ENCODE measurements at regions not wholly inside any gene's neighbourhood (a gene's known extent, or its start where the extent isn't known, plus 50 kb on each side); places are given as distances from the start of the nearest gene placed in this dataset.
"Not testable (repeated sequence)": the region's sequence is repeated elsewhere in the genome, so short reads cannot be mapped to it uniquely, and the experiment has no call there.

DNA sequence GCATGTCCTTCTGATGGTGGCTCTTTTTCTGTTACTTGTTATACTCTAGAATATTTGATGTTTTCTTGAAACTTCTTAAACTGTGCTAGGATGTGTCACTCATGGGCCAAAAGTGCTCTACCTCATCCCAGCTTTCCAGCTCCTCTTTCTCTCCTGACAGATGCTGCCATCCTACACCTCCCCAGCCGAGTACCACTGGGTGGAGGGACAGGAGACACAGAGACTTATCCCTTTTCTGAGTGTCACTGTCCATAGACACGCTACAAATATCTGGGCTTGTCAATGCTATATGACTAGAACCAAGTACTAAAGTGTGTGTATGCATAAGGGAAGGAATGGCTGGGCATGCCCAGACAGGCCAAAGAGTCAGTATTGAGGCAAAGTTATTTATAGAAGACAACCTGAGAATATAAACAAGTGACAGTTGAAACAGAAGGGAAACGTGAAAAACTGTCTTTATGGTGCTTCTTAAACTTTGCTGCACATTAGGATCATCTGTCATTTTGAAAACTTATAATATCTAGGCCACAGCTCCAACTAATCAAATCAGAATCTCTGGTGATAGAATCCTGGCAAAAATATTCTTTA is 188.0 kb downstream of the CARTPT start:
- no peak for DNase-seq (ENCODE audit: low read depth)

DNA sequence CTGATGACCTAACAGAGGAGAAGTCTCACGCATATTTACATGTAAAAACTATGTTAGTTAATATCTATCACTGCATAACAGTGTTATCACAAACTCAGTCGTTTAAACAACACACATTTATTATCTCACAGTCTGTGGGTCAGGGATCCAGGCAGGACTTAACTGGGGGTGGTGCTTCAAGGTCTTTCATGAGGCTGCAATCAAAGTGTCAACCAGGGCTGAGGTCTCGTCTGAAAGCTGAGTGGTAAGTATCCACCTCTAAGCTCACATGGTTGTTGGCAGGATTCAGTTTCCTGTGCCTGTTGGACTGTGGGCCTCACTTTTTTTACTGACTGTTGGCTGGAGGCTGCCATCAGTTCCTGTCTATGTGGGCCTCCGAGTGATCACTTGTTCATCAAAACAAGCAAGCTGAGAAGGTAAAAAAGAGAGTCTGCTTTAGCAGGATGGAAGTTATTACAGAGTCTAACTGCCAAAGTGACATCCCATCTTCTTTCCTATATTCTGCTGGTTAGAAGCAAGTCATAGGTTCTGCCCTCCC is 188.6 kb downstream of the CARTPT start:
- DNase-seq (ENCODE audit: low read depth), result no peak

DNA sequence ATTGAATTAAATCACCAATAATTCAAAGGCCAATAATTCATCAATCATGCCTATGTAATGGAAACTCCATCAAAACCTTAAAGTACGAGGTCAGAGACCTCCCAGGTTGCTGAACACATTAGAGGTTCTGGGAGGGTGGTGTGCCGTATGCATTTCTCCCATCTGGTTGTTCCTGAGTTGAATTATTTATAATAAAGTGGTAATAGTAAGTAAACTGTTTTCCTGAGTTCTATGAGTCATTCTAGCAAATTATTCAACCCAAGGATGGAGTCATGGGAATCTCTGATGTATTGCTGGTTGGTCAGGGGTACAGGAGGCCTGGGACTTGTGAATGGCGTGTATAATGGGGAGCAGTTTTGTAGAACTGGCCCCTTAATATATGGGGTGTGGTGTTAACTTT is 191.7 kb downstream of the CARTPT start:
- DNase-seq (ENCODE audit: low read depth), result no peak

DNA sequence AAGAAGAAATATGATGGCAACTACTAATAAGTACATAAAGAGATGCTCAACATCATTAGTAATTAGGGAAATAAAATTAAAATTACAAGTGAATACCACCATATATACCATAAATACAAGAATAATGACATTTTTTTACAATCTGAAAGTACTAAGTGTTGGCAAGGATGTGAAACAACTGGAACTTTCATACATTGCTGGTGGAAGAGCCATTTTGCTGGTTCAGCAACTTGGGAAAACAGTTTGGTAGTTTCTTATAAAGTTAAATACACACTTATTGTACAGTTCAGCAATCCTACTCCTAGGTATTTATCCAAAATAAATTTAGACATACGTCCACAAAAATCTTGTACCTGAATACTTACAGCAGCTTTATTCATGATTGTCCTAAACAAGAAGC is 192.9 kb downstream of the CARTPT start:
- no peak for DNase-seq (ENCODE audit: low read depth)

DNA sequence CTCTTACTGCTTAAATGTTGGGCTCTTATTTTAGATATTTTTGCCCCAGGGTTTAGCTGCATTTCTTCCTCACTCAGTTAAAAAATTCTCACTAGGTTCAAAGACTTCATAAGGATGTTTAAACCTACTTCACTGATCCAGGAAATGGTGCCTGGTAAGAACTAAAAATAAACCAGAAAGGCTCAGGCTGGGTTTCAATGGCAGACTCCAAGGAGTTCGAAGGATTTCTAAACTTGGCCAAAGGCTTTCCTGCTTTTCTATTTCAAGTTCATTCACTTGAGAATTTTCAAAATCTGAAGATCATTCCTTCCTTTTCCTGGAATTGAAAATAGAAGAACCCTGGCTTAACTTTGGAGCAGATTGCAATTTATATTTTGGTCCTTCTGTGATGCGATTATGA is 193.0 kb upstream of the MAP1B start:
- no peak for DNase-seq (ENCODE audit: low read depth)

GRCh38 chr5:71922584-71923106 is 184.6 kb upstream of the MAP1B start:
- no peak for DNase-seq (ENCODE audit: low read depth)

DNA sequence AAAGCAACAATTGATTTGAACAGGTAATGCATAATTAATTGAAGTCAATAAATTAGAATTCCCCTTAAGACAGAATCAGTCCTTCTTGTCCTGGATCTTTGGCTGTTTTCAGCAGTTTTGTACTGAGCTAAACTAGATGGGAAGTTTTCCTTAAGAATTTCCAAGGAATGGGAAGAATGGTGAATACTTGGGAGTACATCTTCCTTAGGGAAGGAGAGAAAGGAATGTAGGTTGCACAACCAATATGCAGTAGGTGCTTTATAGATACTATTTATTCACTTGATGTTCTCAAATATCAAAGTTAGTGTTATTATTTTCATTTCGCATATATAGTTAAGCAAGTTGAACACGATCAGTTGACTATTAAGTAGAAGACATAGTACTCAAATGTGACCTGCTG is 183.5 kb upstream of the MAP1B start:
- DNase-seq (ENCODE audit: low read depth), result no peak

GRCh38 chr5:71924325-71924724 is 182.9 kb upstream of the MAP1B start:
- no peak for DNase-seq (ENCODE audit: low read depth)

- no peak for DNase-seq (ENCODE audit: low read depth)
Observed at GRCh38 chr5:71924980-71925379, 182.3 kb upstream of the MAP1B start.

GRCh38 chr5:71925608-71926091 is 181.6 kb upstream of the MAP1B start:
- no peak for DNase-seq (ENCODE audit: low read depth)

DNA sequence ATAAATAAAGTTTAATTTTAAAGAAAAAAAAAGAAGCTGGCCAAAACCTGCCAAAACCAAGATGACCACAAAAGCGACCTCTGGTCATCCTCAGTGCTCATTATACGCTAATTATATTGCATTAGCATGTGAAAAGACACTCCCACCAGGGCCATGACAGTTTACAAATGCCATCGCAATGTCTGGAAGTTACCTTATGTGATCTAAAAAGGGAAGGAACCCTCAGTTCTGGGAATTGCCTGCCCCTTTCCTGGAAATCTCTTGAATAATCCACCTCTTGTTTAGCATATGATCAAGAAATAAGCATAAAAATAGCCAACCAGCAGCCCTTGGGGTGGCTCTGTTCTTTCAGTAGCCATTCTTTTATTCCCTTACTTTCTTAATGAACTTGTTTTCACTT is 178.3 kb upstream of the MAP1B start:
- DNase-seq (ENCODE audit: low read depth), result no peak

- DNase-seq (ENCODE audit: low read depth), result not testable (repeated sequence)
Observed at GRCh38 chr5:71930554-71930953, 176.7 kb upstream of the MAP1B start.

- DNase-seq (ENCODE audit: low read depth), result no peak
Observed at GRCh38 chr5:71932131-71932654, 175.1 kb upstream of the MAP1B start.

DNA sequence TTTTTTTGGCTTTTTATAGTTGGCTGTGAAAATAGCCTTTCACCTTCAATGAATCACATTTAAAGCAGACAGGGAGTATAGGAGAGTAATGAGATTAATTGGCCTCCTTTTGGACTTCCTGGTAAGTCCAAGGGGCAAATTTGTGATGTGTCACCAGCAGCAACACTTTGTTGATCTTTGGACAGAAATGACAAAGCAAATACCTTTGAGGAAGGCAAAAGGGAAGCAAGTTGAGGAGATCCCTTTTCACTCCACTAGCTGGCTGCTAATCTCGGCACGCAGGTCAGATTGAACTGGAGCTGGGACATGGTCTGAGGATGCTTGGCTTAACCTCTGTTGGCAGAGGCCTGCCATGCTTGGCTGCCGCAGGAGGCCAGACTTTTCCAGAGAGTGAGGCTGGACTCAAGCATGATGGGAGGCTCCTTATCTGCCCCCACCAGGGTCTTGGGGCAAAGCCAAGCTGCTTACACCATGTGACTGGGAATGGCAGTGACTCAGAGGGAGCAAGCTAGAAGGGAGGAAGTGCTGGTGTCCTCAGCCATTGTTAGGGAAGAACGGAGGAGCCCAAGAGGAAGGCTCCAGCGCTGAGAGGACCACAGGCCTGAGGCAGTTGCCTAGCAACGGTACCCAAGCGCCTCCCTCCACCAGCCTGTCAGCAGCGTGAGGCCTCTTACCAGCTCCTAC is 174.5 kb upstream of the MAP1B start:
- no peak for DNase-seq (ENCODE audit: low read depth)

GRCh38 chr5:71934322-71934721 is 173.0 kb upstream of the MAP1B start:
- DNase-seq (ENCODE audit: low read depth), result no peak

DNA sequence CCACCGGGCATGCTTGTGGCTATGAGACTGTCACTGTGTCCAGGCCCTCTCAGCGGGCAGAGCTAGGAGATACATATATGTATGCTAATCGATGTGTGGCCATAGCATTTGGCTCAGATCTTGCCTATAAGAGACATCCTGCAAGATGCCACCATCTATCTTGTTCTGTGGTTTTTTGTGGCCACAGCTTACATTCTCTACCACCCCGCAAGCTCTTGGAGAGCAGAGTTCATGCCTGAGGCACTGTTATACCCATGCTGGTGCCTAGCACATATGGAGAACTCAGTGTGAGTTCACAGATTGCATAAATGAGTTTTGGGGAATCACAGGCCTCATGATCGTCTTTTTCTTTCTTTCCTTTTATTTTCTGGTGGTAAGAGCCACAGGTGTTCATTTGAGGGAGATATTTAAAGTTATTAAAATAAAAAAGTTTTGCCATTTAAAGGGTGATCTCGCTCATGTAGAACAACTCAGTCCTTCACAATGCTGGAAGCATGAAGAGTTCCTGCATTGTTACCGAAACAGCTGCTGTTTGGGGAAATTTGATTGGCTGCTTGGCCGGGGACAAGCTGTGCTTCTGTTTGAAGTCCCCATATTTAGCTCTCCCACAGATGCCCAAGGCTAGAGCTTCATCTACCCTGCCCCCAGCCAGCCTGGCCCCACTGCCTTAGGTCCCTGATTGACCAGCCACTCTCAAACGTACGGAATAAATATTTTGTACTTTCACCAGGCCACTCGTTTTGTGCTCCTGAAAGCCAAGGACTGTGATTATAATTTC is 169.2 kb upstream of the MAP1B start:
- no peak for DNase-seq (ENCODE audit: low read depth)

- no peak for DNase-seq (ENCODE audit: low read depth)
Observed at GRCh38 chr5:71938895-71939294, 168.4 kb upstream of the MAP1B start.

GRCh38 chr5:71939452-71940230 is 167.6 kb upstream of the MAP1B start:
- no peak for DNase-seq (ENCODE audit: low read depth)

DNA sequence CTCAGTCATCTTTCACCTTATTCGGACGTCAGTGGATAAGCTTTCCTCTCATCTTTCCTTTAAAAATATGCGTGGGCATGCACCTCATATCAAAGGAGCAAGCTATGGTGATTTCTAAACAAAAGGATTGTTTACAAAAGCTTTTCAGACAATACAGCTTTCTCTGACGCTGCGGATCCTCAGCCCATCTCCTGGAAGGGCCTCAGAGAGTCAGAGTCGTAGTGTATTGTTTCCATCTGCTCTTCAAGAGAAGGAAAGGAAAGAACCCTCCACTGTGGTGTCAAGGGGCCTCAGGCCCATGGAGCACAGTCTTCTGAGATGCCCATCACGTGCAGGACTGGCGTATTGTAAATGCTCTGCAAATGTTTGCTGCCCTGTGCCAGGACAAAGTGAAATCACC is 163.4 kb upstream of the MAP1B start:
- no peak for DNase-seq (ENCODE audit: low read depth)

DNA sequence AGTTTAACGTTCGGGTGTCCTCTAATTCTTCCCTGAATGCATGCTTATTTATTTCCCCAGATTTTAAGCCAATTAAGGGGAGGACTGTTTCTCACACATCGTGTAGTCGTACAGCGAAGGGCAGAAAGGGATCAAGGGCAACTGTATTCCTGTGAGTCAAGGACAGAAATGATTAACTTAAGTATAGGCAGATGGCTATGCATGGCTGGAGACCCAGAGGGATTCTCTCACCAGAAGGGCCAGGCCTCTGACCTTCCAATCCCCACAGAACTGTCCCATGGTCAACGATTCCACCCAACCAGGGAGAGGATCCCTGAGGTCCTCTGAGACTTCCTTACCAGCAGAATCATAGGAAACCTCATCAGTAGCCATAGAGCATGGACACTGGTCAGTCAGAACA is 161.8 kb upstream of the MAP1B start:
- no peak for DNase-seq (ENCODE audit: low read depth)

DNA sequence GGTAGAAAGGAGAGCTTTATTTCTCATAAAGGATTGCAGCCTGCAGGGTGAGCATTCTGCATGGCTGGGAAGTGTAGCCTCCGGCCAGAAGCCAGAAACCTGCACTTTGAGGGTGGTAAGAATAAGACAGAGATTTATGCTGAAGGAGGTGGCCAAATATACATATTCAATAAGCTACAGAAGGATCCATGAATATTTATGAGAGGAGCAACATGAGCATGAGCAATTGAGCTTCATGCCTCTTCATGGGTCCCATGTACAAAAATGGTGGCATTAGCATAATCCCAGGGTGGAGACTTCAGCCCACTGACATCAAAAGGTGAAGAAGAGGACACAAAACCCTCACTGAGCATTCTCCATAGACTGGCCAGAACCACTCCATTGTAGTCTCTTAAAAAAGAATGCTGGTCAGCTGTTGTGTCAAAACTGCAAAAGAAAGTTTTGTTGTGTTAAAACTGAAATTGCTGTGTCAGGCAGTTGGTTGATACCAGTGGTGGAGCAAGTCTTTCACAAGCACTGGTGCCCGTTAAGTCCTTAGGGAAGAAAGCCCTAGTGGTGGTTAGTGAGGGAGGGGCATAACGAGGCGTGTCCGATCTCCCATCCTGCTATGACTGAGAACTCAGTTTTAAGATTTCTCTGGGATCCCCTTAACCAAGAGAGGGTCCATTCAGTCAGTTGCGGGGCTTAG is 160.8 kb upstream of the MAP1B start:
- DNase-seq (ENCODE audit: low read depth), result no peak

Data from stimulated activated CD8-positive, alpha-beta memory T cell treated with anti-CD3 and anti-CD28 coated beads, Interleukin-12 subunit alpha, Interleukin-12 subunit beta, amount 100 ng/mL, for 4 hours (primary cell).